HG03439 (cell line): ENCODE measurements at regions not wholly inside any gene's neighbourhood (a gene's known extent, or its start where the extent isn't known, plus 50 kb on each side); places are given as distances from the start of the nearest gene placed in this dataset.
"Not testable (repeated sequence)": the region's sequence is repeated elsewhere in the genome, so short reads cannot be mapped to it uniquely, and the experiment has no call there.

Experiments
- ATAC-seq: cut with Tn5 transposase; IDR thresholded peaks from one replicate; pipeline ENCODE4 v1.9.1; 2021; ENCODE audit warnings: mild to moderate bottlenecking, moderate library complexity; ENCODE audit not compliant: unreplicated experiment

- no peak for ATAC-seq
Measured at GRCh38 chr11:80338231-80338630, 897.4 kb upstream of the TENM4 start.

- ATAC-seq, result no peak
Measured at GRCh38 chr11:80331694-80332093, 890.9 kb upstream of the TENM4 start.

- ATAC-seq, result no peak
Measured at GRCh38 chr11:80330264-80330663, 889.4 kb upstream of the TENM4 start.

GRCh38 chr11:80328774-80329173 is 887.9 kb upstream of the TENM4 start:
- ATAC-seq, result no peak

- no peak for ATAC-seq
Measured at GRCh38 chr11:80327956-80328614, 887.3 kb upstream of the TENM4 start.

- no peak for ATAC-seq
Measured at GRCh38 chr11:80321786-80322185, 881.0 kb upstream of the TENM4 start.

- ATAC-seq, result no peak
Measured at GRCh38 chr11:80320765-80321164, 879.9 kb upstream of the TENM4 start.

GRCh38 chr11:80320226-80320625 is 879.4 kb upstream of the TENM4 start:
- ATAC-seq, result no peak

GRCh38 chr11:80317612-80318011 is 876.8 kb upstream of the TENM4 start:
- no peak for ATAC-seq

GRCh38 chr11:80315200-80315599 is 874.4 kb upstream of the TENM4 start:
- ATAC-seq, result no peak

GRCh38 chr11:80309301-80309700 is 868.5 kb upstream of the TENM4 start:
- ATAC-seq, result no peak

- ATAC-seq, result no peak
Measured at GRCh38 chr11:80307676-80308075, 866.8 kb upstream of the TENM4 start.

GRCh38 chr11:80297858-80298632 is 857.2 kb upstream of the TENM4 start:
- no peak for ATAC-seq

GRCh38 chr11:80293293-80293692 is 852.5 kb upstream of the TENM4 start:
- ATAC-seq, result no peak

- no peak for ATAC-seq
Measured at GRCh38 chr11:80284946-80285785, 844.3 kb upstream of the TENM4 start.

GRCh38 chr11:80282643-80283042 is 841.8 kb upstream of the TENM4 start:
- no peak for ATAC-seq

GRCh38 chr11:80281194-80281593 is 840.4 kb upstream of the TENM4 start:
- ATAC-seq, result no peak

GRCh38 chr11:80280737-80281136 is 839.9 kb upstream of the TENM4 start:
- no peak for ATAC-seq

- no peak for ATAC-seq
Measured at GRCh38 chr11:80261776-80262175, 820.9 kb upstream of the TENM4 start.

- ATAC-seq, result not testable (repeated sequence)
Measured at GRCh38 chr11:80257319-80258015, 816.6 kb upstream of the TENM4 start.

- ATAC-seq, result no peak
Measured at GRCh38 chr11:80255021-80255420, 814.2 kb upstream of the TENM4 start.
